ENCODE measurements at regions not wholly inside any gene's neighbourhood (a gene's known extent, or its start where the extent isn't known, plus 50 kb on each side); places are given as distances from the start of the nearest gene placed in this dataset.
"Not testable (repeated sequence)": the region's sequence is repeated elsewhere in the genome, so short reads cannot be mapped to it uniquely, and the experiment has no call there.

DNA sequence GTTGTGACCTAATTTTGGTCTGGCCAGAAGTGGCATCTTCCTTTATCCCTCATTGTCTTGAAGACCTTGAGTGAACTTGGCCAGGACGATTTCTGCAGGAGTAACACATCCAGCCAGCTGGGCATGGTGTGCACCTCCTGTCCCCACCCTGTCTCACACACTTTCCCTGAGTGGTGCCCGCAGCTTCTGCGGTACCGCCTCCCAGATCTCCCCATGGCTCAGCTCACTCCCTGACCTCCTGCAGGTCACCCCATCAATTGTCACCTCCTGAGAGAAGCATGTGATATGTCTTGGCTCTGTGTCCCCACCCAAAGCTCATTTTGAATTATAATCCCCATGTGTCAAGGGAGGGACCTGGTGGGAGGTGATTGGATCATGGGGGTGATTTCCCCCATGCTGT, 50.2 kb upstream of the TP53I11 start:
- Mint-ChIP-seq H3K36me3 (no peaks in the 10 kb centered on the region), H3K4me3 (no peak overlapping the region), H3K27ac (no peak overlapping the region), H3K9me3 (no peaks in the 10 kb centered on the region), H3K27me3 (peaks cover 4% of the 10 kb centered on the region), H3K4me1 (no peaks in the 10 kb centered on the region)
- DNase-seq: no peak

DNA sequence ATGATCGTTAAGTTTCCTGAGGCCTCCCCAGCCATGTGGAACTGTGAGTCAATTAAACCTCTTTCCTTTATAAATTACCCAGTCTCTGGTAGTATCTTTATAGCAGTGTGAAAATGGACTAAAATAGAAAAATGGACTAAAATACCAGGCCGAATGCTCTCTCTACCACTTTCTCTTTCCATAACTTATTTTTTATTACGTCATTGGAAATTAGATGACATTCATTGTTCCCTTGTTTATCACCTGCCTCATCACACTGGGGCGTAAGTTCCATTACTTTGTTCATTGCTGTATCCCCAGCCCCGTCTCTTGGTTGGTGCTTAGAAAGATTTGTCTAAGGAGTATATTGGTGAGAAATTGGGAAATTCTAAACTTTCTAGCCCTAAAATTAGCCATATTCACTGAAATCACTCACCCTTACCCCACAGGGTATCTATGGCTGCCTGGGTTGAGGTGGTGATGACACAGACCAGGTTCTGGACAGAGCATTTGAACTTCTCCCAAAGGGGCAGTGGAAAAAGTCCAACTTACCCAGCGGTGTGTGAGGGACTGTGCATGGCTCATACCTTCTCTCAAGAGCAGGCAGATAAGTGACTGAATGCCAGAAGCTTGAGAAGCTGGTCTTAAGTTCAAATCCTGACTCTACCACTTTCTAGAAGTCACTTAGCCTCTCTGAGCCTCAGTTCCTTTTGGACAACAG, 50.9 kb upstream of the TP53I11 start:
- Mint-ChIP-seq H3K9me3 (no peaks in the 10 kb centered on the region), H3K27me3 (peaks cover 4% of the 10 kb centered on the region), H3K36me3 (no peaks in the 10 kb centered on the region), H3K4me3 (no peak overlapping the region), H3K27ac (no peak overlapping the region), H3K4me1 (no peaks in the 10 kb centered on the region)
- no peak for DNase-seq

DNA sequence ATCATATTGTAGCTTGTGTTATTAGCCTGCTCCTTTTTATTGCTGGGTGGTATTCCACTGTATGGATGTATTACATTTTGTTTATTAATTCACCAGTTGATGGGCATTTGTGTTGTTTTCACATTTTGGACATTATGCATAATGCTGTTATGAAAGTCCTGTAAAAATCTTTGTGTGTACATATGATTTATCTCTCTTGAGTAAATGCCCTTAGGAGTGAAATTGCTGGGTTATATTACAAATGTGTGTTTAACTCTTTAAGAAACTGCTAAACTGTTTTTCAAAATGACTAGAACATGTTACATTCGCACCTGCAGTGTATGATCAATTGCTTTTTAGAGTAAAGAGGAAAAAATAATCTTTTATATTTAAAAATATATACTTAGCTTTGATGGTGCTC, 54.4 kb upstream of the TP53I11 start:
- Mint-ChIP-seq H3K4me1 (no peaks in the 10 kb centered on the region), H3K9me3 (no peaks in the 10 kb centered on the region), H3K4me3 (no peak overlapping the region), H3K36me3 (no peaks in the 10 kb centered on the region), H3K27me3 (peaks cover 4% of the 10 kb centered on the region), H3K27ac (no peak overlapping the region)
- no peak for DNase-seq

DNA sequence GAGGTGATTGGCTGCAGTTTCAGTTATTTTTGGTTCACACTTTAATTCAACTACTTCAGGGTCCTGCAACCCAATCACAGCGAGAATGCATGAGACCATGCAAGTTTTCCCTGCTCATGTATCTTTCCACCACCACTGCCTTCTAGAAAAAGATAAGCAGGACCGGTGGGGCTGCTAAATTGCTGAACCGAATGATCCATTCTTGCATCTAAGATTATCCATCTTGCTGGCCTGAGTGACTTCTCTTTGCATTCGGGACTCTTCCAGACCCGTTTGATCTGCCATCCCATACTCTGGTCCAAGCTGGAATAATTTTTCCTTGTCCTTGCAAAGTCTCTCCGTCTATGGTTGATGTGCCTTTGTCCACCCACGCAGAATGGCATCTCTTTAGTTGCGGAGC, 56.3 kb upstream of the TP53I11 start:
- H3K9me3 Mint-ChIP-seq: no peaks in the 10 kb centered on the region
- no peak overlapping the region for H3K27ac Mint-ChIP-seq
- no peak for DNase-seq
- no peak overlapping the region for H3K4me3 Mint-ChIP-seq
- H3K27me3 Mint-ChIP-seq: peaks cover 4% of the 10 kb centered on the region
- no peaks in the 10 kb centered on the region for H3K36me3 Mint-ChIP-seq
- H3K4me1 Mint-ChIP-seq: no peaks in the 10 kb centered on the region

DNA sequence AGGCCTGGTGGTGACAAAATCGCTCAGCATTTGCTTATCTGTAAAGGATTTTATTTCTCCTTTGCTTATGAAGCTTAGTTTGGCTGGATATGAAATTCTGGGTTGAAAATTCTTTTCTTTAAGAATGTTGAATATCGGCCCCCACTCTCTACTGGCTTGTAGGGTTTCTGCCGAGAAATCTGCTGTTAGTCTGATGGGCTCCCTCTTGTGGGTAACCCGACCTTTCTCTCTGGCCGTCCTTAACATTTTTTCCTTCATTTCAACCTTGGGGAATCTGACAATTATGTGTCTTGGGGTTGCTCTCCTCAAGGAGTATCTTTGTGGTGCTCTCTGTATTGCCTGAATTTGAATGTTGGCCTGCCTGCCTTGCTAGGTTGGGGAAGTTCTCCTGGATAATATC, 65.3 kb upstream of the TP53I11 start:
- not testable (repeated sequence) for H3K4me3 Mint-ChIP-seq, H3K36me3 Mint-ChIP-seq, H3K27ac Mint-ChIP-seq, H3K27me3 Mint-ChIP-seq, DNase-seq
- H3K9me3 Mint-ChIP-seq: peaks cover 22% of the 10 kb centered on the region
- peaks cover 11% of the 10 kb centered on the region for H3K4me1 Mint-ChIP-seq

DNA sequence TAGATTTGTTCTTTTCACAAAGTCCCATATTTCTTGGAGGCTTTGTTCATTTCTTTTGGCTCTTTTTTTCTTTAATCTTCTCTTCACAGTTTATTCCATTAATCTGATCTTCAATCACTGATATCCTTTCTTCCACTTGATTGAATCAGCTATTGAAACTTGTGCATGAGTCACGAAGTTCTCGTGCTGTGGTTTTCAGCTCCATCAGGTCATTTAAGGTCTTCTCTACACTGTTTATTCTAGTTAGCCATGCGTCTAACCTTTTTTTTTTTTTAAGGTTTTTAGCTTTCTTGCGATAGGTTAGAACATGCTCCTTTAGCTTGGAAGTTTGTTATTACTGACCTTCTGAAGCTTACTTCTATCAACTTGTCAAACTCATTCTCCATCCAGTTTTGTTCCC, 65.8 kb upstream of the TP53I11 start:
- not testable (repeated sequence) for DNase-seq, H3K4me3 Mint-ChIP-seq, H3K36me3 Mint-ChIP-seq, H3K27ac Mint-ChIP-seq, H3K27me3 Mint-ChIP-seq
- H3K4me1 Mint-ChIP-seq: peaks cover 11% of the 10 kb centered on the region
- H3K9me3 Mint-ChIP-seq: peaks cover 22% of the 10 kb centered on the region

DNA sequence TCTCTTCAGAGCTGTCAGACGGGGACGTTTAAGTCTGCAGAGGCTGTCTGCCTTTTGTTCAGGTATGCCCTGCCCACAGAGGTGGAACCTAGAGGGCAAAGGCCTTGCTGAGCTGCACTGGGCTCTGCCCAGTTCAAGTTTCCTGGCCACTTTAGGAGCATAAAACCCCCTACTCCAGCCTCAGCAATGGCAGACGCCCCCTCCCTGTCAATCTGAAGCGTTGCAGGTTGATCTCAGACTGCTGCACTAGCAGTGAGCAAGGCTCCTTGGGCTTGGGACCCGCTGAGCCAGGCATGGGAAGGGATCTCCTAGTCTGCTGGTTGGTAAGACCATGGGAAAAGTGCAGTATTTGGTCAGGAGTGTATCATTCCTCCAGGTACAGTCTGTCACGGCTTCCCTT, 66.6 kb upstream of the TP53I11 start:
- peaks cover 6% of the 10 kb centered on the region for H3K36me3 Mint-ChIP-seq
- H3K4me3 Mint-ChIP-seq: no peak overlapping the region
- no peak overlapping the region for H3K27ac Mint-ChIP-seq
- H3K9me3 Mint-ChIP-seq: peaks cover 22% of the 10 kb centered on the region
- no peak for DNase-seq
- H3K4me1 Mint-ChIP-seq: peaks cover 10% of the 10 kb centered on the region
- H3K27me3 Mint-ChIP-seq: peaks cover 7% of the 10 kb centered on the region

DNA sequence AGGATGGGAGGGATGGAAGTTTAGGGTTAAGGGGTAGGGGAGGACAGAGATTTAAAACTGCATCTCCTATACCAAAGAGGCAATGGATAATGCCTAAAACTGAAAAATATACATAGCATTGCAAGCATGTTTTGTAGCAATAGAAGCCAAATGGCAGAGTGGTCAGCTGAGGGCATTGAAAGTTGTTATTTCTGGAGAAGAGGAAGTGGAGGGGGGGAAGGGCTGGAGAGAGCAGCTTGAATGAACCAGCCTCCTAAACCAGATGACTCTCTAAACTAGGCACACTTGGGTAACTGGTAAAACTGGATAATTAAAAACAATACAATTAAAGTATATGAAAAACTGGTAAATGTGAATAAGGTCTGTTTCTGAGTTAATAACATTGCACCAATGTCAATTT, 70.3 kb upstream of the TP53I11 start:
- no peak overlapping the region for H3K4me3 Mint-ChIP-seq
- peaks cover 4% of the 10 kb centered on the region for H3K27me3 Mint-ChIP-seq
- no peak overlapping the region for H3K27ac Mint-ChIP-seq
- no peaks in the 10 kb centered on the region for H3K9me3 Mint-ChIP-seq
- peaks cover 11% of the 10 kb centered on the region for H3K4me1 Mint-ChIP-seq
- DNase-seq: no peak
- peaks cover 6% of the 10 kb centered on the region for H3K36me3 Mint-ChIP-seq

DNA sequence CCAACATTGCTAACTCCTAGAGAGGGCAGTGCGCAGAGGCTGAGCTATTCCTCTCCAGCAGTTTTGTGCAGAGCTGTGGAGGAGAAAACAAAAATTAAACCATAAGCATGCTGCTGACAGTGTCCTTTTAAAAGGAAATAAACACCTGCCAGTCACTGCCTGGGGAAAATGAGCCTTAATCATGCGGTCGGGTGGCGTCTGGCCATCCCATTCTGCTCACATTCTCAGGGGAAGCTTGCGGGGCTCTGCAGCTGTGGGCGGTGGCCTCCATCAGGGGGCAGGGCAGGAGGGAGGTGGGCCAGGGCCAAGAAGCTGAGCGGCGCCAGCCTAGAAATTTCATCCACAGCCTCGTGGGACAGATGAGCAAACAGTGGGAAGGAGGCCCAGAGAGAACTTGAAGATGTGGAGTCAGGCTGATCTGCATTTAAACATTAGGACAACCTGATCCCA, 71.0 kb upstream of the TP53I11 start:
- Mint-ChIP-seq H3K4me3 (no peak overlapping the region), H3K27ac (no peak overlapping the region), H3K9me3 (no peaks in the 10 kb centered on the region), H3K27me3 (no peaks in the 10 kb centered on the region), H3K4me1 (peaks cover 12% of the 10 kb centered on the region), H3K36me3 (peaks cover 2% of the 10 kb centered on the region)
- DNase-seq: no peak

DNA sequence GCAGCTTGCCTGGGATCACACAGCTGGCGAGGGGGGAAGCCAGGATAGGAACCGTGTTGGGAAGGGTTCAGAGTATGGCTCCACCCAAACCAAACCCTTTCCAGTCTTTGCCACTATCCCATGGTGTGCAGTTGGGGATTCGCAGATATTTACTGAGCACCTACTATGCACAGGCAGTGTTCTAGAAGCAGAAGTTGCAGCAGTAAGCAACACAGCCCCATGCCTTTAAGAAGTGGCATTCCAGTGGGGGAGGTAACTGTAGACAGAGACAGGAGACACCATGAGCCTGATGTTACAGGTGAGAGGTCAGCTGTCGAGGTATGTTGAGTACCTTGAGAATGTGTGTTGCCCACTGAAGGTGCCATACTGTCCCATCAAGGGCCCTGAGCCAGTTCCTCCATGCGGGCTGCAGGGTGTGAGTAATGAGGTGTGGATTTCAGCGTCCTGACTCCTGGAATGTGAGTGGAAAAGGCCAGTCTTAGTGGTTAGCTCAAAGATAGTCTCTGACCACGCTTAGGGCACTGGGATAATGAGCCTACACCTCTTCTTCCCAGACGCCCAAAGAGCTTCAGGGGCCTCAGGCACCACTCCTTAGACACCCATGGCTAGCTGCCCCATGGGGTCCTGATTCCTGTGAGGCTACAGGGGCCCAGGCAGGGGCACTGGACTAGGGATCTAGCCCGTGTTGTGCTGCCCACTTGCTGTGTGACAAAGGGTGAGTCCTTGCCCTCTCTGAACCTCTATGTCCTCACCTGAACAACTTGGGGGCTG, 71.8 kb upstream of the TP53I11 start:
- Mint-ChIP-seq H3K27me3 (no peaks in the 10 kb centered on the region), H3K36me3 (no peaks in the 10 kb centered on the region), H3K9me3 (no peaks in the 10 kb centered on the region), H3K27ac (no peak overlapping the region), H3K4me3 (no peak overlapping the region), H3K4me1 (peaks cover 12% of the 10 kb centered on the region)
- DNase-seq: no peak

DNA sequence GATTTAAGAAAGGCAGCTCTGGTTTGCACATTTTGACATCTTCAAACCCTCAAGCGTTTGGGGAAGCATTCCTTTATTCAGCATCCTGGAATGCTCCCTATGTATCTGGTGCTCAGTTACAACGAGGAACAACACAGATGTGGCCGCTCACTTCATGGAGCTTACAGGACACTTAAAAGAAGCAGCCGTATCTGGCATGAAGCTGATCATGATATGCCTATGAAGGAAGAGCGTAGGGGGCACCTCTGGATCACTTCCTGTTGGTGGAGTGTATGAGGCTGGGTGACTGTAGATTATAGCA, 72.3 kb upstream of the TP53I11 start:
- Mint-ChIP-seq H3K36me3 (no peaks in the 10 kb centered on the region), H3K27me3 (no peaks in the 10 kb centered on the region), H3K27ac (no peak overlapping the region), H3K9me3 (no peaks in the 10 kb centered on the region), H3K4me3 (no peak overlapping the region), H3K4me1 (peaks cover 12% of the 10 kb centered on the region)
- DNase-seq: no peak

DNA sequence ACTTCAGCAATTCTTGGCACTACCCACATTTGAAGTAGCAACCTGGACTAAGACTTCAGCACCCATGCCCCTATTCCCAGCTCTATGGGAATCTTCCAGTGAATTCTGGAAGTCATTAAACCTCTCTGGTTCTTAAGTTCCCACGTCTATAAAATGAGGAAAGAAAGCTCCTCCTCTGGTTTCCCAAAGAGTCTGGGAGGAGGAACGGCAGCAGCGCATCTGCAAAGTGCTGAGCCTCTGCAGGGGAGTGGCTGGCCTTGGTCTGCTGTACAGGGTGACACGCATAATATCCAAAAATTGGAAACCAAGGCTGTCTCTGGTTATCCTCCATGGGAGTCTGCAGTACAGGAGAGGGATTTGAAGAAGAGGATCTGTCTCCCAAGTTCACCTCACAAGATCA, 73.6 kb upstream of the TP53I11 start:
- H3K27ac Mint-ChIP-seq: no peak overlapping the region
- H3K4me1 Mint-ChIP-seq: peaks cover 12% of the 10 kb centered on the region
- no peaks in the 10 kb centered on the region for H3K9me3 Mint-ChIP-seq
- H3K36me3 Mint-ChIP-seq: no peaks in the 10 kb centered on the region
- no peak overlapping the region for H3K4me3 Mint-ChIP-seq
- no peaks in the 10 kb centered on the region for H3K27me3 Mint-ChIP-seq
- DNase-seq: no peak

DNA sequence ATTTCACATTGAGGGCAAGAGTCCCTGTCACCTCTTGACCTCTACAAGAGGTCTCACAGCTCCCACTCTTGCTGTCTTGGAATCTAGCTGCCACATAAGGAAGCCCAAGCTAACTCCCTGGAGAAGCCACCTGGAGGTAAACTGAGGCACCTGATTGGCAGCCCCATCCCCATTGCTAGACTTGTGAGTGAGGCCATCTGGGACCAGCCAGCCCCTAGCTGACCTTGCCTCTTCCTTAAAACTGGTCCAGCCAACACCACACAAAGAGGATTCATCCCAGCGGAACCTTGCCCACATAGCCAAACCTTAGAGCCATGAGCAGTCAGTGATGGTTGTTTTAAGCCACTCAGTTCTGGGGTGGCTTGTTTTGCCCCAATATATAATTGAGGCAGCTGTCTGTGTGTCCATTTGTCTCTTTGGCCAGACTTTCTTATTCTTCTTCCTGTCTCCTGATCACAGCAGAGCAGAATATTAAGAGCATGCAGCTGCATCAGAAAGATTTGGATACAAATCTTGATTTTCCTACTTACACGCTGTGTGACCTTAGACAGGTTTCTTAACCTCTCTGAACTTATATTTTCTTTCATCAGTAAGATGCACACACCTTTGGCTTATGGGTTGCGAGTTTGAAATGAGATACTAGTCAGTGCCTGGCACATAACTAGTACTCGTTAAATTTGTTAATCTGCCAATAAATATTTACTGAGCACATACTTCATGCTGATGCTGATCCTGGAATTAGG, 74.3 kb upstream of the TP53I11 start:
- H3K27ac Mint-ChIP-seq: peak overlapping the region; percentile 64
- no peaks in the 10 kb centered on the region for H3K9me3 Mint-ChIP-seq
- no peaks in the 10 kb centered on the region for H3K27me3 Mint-ChIP-seq
- no peak for DNase-seq
- H3K36me3 Mint-ChIP-seq: no peaks in the 10 kb centered on the region
- peaks cover 12% of the 10 kb centered on the region for H3K4me1 Mint-ChIP-seq
- no peak overlapping the region for H3K4me3 Mint-ChIP-seq

DNA sequence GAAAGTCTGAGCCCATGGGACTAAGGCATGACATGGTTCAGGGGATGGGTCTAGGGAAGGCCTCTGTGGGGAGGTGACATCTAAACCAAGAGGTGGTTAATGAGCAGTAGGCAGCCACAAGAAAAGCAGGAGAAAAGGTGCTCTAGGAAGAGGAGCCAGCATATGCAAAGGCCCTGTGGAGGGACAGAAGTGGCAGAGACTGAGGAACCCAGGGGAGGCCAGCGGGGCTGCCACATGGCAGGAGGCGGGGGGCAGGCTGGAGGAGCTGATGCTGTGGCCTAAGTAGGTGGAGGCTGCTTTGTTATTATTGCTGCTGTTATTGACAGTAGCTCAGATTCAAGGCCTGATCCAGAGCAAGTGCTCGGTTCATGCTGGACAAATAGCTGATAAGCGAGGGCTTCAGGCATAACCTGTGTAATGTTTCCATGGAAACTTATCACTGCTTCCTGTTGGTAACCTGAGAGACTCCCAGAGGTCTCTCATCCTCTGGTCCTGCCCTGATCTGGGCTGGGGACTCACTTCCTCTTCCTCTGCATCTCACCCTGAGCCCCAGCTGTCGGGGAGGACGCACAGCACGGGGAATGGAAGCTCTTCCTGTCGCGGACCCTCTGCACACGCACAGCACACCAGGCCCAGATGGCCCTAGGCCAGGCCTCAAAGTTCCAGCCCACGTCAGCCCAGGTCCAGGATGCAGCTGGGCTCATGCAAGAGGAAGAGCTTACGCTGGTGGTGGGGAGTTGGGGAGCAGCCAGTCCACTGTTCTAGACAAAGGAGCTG, 75.2 kb upstream of the TP53I11 start:
- no peak overlapping the region for H3K4me3 Mint-ChIP-seq
- H3K36me3 Mint-ChIP-seq: no peaks in the 10 kb centered on the region
- H3K27me3 Mint-ChIP-seq: no peaks in the 10 kb centered on the region
- no peaks in the 10 kb centered on the region for H3K9me3 Mint-ChIP-seq
- H3K4me1 Mint-ChIP-seq: peaks cover 12% of the 10 kb centered on the region
- peak; percentile 14 for DNase-seq
- peak overlapping the region; percentile 65 for H3K27ac Mint-ChIP-seq

DNA sequence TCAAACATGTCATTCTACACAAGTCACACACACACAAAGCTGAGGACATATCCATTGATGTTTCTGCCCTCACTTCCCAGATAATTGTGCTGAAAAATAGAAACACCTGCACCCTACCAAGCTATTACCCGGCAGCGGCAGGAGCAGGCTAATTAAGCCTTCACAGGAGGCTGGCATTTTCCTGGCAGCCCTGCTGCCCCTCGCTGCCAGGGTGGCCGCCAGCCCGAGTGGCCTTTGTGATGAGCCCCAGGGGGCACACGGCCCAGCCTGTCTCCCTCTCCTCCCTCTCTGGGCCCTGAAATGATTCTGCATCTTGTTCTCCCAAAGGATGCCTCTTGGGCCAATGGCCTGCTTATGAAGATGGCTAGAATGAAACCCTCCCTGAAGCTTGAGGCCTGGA, 76.2 kb upstream of the TP53I11 start:
- Mint-ChIP-seq H3K27me3 (no peaks in the 10 kb centered on the region), H3K36me3 (no peaks in the 10 kb centered on the region), H3K4me1 (peaks cover 12% of the 10 kb centered on the region), H3K27ac (no peak overlapping the region), H3K4me3 (no peak overlapping the region), H3K9me3 (no peaks in the 10 kb centered on the region)
- DNase-seq: no peak
